ENCODE measurements at regions not wholly inside any gene's neighbourhood (a gene's known extent, or its start where the extent isn't known, plus 50 kb on each side); places are given as distances from the start of the nearest gene placed in this dataset.

DNA sequence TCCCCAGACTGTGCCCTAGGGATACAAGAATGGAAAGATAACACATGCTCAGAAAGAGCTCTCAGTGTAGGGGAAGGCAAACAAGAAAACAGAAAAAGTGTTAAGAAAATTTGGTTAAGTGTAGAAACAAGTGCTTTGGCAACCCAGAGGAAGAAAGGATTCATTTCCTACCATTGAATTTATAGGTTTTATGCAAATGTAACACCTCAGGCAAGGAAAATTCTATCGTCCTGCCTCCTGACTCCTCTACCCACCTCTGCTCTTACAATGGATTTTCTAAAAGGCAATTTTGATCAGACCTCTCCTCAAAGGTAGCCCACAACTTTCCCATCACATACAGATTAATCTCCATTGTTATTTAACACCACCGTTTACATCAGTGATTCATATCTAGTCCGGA, 298.7 kb downstream of the RFC3 start:
- ChIA-PET POLR2A (ENCODE audit: low non-redundant PET) (no interaction called here), CTCF (no interaction called here)
- no peak overlapping the region for H3K27ac ChIP-seq
- TF ChIP-seq CTCF (conservative IDR thresholded peaks at IDR 0.05; ENCODE audit: low read depth): no peak
- no peak for DNase-seq (ENCODE audit: low spot score)

DNA sequence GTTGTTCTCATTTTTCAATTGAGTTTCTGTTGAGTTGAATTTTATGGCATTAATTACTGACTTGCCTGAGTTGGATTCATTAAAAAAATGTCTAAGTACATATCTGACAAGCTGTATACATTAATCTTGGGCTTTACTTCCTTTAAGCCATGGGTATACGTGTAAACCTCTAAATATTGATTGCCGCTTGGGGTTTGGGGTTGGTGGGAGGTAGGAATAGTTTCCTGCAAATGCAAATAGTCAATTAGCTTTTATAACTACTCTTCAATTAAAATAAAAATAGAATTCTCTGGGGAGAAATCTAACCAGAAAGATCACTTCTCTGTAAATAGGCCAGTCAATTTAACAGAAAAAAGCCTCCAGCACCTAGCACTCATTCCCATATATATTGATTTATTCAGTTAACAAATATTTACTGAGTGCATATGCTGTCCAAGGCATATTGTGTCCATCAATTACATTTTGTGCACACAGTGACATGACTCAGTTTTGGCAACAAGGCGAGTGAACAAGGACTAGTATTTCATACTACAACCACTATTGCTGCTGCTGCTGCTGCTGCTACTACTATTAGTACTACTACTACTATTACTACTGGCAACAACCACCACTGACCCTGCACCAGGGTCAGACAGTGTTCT, 306.8 kb downstream of the RFC3 start:
- ChIA-PET CTCF (no interaction called here), POLR2A (ENCODE audit: low non-redundant PET) (no interaction called here)
- H3K27ac ChIP-seq: no peak overlapping the region
- no peak for DNase-seq (ENCODE audit: low spot score)
- no peak for TF ChIP-seq CTCF (conservative IDR thresholded peaks at IDR 0.05; ENCODE audit: low read depth)

DNA sequence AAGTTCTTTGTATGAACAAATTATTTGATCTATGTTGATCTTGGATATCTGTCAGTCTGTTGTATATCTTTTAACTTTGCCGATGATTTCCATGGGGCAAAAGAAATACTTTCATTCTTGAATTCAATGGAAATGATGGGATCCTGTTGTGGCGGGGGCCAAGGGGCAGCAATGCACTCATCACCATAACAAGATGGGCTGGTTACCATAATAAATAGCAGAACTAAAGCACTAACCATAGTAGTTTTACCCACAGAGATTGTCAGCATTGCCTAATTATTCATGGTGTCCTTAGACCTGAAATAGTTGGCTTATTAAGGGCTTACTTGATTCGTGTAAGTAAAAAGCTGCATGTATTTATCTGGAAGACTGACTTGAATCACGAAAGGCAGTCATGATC, 309.6 kb downstream of the RFC3 start:
- TF ChIP-seq CTCF (conservative IDR thresholded peaks at IDR 0.05; ENCODE audit: low read depth): no peak
- no peak overlapping the region for H3K27ac ChIP-seq
- DNase-seq (ENCODE audit: low spot score): no peak
- ChIA-PET POLR2A (ENCODE audit: low non-redundant PET) (no interaction called here), CTCF (no interaction called here)

DNA sequence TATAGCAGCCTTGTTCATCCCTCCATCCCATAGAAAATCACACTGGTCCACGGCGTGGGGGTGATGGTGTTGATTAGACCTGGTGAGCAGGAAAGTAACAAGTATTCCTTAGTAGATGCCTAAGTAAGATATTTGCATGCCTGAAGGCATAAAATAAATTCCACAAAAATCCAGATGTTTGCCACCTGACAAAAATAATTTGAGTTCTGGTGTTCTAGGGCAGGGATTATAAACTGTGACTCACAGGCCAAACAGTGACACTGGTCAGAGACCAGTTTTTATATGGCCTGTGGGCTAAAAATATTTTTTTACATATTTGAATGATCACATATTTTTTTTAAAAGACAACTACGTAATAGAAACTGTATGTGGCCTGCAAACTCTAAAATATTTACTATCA, 310.7 kb downstream of the RFC3 start:
- CTCF ChIA-PET: no interaction called here
- no peak overlapping the region for H3K27ac ChIP-seq
- no peak for TF ChIP-seq CTCF (conservative IDR thresholded peaks at IDR 0.05; ENCODE audit: low read depth)
- DNase-seq (ENCODE audit: low spot score): no peak
- POLR2A ChIA-PET (ENCODE audit: low non-redundant PET): no interaction called here

GRCh38 chr13:34129436-34129835, 311.5 kb downstream of the RFC3 start:
- no peak for DNase-seq (ENCODE audit: low spot score)
- CTCF ChIA-PET: no interaction called here
- H3K27ac ChIP-seq: no peak overlapping the region
- TF ChIP-seq CTCF (conservative IDR thresholded peaks at IDR 0.05; ENCODE audit: low read depth): no peak
- POLR2A ChIA-PET (ENCODE audit: low non-redundant PET): no interaction called here

GRCh38 chr13:34137200-34137599, 319.3 kb downstream of the RFC3 start:
- DNase-seq (ENCODE audit: low spot score): no peak
- TF ChIP-seq CTCF (conservative IDR thresholded peaks at IDR 0.05; ENCODE audit: low read depth): no peak
- POLR2A ChIA-PET (ENCODE audit: low non-redundant PET): no interaction called here
- no peak overlapping the region for H3K27ac ChIP-seq
- CTCF ChIA-PET: no interaction called here

Data from RWPE1 (cell line).